Loucy (cell line): ENCODE measurements at regions not wholly inside any gene's neighbourhood (a gene's known extent, or its start where the extent isn't known, plus 50 kb on each side); places are given as distances from the start of the nearest gene placed in this dataset.

Experiments
- EZH2phosphoT487 ChIP-seq: fragments of 200-600 bp; IDR thresholded peaks from 2 replicates; pipeline ENCODE4 v1.6.1; 2018; ENCODE audit warnings: antibody characterized with exemption, mild to moderate bottlenecking, moderate library complexity, borderline replicate concordance
- TF ChIP-seq, protein P1 (sequence below): fragments of 200-600 bp; sonication (generic); conservative IDR thresholded peaks from 2 replicates; pipeline ENCODE4 v1.5.1; 2014; ENCODE audit warnings: mild to moderate bottlenecking, antibody characterized with exemption, low read length

DNA sequence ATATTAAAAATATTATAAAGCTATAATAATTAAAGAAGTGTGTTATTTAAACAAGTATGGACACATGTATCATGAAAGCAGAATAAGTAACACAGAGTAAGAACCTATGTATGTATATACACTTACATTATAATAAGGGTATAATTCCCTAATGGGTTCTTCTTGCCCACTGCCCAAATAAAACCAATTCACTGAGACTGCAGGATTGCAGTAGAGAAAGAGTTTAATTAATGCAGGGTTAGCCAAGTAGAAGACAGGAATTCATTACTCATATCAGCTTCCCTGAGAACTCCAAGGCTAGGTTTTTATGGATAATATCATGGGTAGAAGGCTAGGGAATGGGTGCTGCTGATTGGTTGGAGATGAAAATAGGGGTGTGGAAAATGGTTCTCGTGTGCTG is 53.8 kb upstream of the SAMD3 start:
- TF ChIP-seq, protein P1, sequence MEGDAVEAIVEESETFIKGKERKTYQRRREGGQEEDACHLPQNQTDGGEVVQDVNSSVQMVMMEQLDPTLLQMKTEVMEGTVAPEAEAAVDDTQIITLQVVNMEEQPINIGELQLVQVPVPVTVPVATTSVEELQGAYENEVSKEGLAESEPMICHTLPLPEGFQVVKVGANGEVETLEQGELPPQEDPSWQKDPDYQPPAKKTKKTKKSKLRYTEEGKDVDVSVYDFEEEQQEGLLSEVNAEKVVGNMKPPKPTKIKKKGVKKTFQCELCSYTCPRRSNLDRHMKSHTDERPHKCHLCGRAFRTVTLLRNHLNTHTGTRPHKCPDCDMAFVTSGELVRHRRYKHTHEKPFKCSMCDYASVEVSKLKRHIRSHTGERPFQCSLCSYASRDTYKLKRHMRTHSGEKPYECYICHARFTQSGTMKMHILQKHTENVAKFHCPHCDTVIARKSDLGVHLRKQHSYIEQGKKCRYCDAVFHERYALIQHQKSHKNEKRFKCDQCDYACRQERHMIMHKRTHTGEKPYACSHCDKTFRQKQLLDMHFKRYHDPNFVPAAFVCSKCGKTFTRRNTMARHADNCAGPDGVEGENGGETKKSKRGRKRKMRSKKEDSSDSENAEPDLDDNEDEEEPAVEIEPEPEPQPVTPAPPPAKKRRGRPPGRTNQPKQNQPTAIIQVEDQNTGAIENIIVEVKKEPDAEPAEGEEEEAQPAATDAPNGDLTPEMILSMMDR: no peak
- no peak for TF ChIP-seq EZH2phosphoT487
